HCT116 (cell line): ENCODE measurements at regions not wholly inside any gene's neighbourhood (a gene's known extent, or its start where the extent isn't known, plus 50 kb on each side); places are given as distances from the start of the nearest gene placed in this dataset.

Experiments
- EGR1 ChIP-seq: IDR thresholded peaks from 2 replicates; pipeline ENCODE4 v1.6.1; 2012; ENCODE audit warnings: low read depth
- EZH2 ChIP-seq: fragments of 200-600 bp; sonication (generic); IDR thresholded peaks from 2 replicates; pipeline ENCODE4 v1.6.1; 2017; ENCODE audit warnings: antibody characterized with exemption, mixed run types
- FOSL1 ChIP-seq: IDR thresholded peaks from 2 replicates; pipeline ENCODE4 v1.6.1; 2012; ENCODE audit warnings: low read depth
- POLR2A ChIP-seq: IDR thresholded peaks from 2 replicates; pipeline ENCODE4 v1.7.0; 2011; ENCODE audit warnings: borderline replicate concordance; ENCODE audit not compliant: insufficient read depth, insufficient read length; ENCODE audit errors: extremely low read depth
- RAD21 ChIP-seq: IDR thresholded peaks from 2 replicates; pipeline ENCODE4 v1.6.1; 2012; ENCODE audit warnings: low read depth, mild to moderate bottlenecking
- SIN3A ChIP-seq: IDR thresholded peaks from 2 replicates; pipeline ENCODE4 v1.6.1; 2012; ENCODE audit warnings: low read depth
- SP1 ChIP-seq: IDR thresholded peaks from 2 replicates; pipeline ENCODE4 v1.6.1; 2012; ENCODE audit warnings: low read depth
- YY1 ChIP-seq: IDR thresholded peaks from 2 replicates; pipeline ENCODE4 v1.6.1; 2011; ENCODE audit warnings: low read length, low read depth, moderate library complexity, mild to moderate bottlenecking; ENCODE audit not compliant: insufficient replicate concordance; ENCODE audit errors: extremely low read depth
- ZFX ChIP-seq: fragments of 450-650 bp; IDR thresholded peaks from 2 replicates; pipeline ENCODE4 v1.6.1; 2017
- TF ChIP-seq, protein P1 (sequence below): IDR thresholded peaks from 2 replicates; pipeline ENCODE4 v1.6.1; 2012
- TF ChIP-seq, protein P2 (sequence below), 3 experiments: fragments of 200-600 bp in 1 of 3; sonication (generic) in 1 of 3; IDR thresholded peaks in 2 of 3; conservative IDR thresholded peaks in 1 of 3; 2 replicates each; pipeline ENCODE4 v1.5.1; 2012 to 2017; ENCODE audit warnings: low read depth in 2 of 3, low read length in 2 of 3, antibody characterized with exemption in 1 of 3, borderline replicate concordance in 1 of 3, control low read depth in 1 of 3, mild to moderate bottlenecking in 1 of 3, mixed read lengths in 1 of 3, mixed run types in 1 of 3, moderate library complexity in 1 of 3; ENCODE audit not compliant: insufficient read depth in 1 of 3
- TF ChIP-seq, protein P3 (sequence below): IDR thresholded peaks from 2 replicates; pipeline ENCODE4 v1.6.1; 2012
- TF ChIP-seq, protein P4 (sequence below): IDR thresholded peaks from 2 replicates; pipeline ENCODE4 v1.6.1; 2012; ENCODE audit warnings: low read depth
- TF ChIP-seq, protein P5 (sequence below): IDR thresholded peaks from 2 replicates; pipeline ENCODE4 v1.6.1; 2011; ENCODE audit warnings: mild to moderate bottlenecking, low read length, moderate library complexity; ENCODE audit not compliant: insufficient replicate concordance; ENCODE audit errors: extremely low read depth

DNA sequence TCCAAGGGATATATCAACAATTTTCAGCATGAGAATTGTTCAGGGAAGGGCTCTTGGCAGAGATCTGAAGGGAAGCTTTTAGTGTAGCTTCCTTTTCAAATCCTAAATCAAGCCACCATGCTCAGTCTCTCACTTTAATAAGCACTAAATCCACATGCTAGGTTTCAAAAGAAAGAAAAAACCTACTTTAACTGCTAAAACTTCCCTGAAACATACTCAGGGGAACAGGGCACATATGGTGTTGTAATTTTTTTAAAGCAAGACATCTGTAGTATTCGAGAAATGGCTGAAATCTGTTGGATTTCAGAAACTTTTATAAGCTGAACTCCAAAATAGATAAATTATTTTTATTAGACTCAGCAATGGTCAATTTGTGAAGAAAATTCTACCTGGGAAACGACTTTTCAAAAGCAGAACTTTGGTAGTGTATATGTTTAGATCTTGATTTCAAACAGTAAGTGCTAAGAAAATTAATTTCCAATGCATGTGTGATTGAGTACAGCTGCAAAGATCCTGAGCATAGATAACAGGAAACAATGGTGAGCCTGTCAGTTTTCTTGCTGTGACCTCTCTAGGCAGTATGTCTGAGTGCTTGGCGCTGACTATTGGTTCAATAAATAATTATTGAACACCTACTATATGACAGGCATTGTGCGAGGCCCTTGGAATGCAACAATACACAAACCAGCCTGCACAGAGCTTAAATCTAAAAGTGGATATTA, 804.5 kb upstream of the SOX9 start:
- TF ChIP-seq, protein P1, sequence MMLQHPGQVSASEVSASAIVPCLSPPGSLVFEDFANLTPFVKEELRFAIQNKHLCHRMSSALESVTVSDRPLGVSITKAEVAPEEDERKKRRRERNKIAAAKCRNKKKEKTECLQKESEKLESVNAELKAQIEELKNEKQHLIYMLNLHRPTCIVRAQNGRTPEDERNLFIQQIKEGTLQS = no peak
- TF ChIP-seq RAD21 = no peak
- TF ChIP-seq EZH2 = no peak
- TF ChIP-seq, protein P2, sequence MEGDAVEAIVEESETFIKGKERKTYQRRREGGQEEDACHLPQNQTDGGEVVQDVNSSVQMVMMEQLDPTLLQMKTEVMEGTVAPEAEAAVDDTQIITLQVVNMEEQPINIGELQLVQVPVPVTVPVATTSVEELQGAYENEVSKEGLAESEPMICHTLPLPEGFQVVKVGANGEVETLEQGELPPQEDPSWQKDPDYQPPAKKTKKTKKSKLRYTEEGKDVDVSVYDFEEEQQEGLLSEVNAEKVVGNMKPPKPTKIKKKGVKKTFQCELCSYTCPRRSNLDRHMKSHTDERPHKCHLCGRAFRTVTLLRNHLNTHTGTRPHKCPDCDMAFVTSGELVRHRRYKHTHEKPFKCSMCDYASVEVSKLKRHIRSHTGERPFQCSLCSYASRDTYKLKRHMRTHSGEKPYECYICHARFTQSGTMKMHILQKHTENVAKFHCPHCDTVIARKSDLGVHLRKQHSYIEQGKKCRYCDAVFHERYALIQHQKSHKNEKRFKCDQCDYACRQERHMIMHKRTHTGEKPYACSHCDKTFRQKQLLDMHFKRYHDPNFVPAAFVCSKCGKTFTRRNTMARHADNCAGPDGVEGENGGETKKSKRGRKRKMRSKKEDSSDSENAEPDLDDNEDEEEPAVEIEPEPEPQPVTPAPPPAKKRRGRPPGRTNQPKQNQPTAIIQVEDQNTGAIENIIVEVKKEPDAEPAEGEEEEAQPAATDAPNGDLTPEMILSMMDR (IDR thresholded peaks at IDR 0.05 in 2 of 3, conservative IDR thresholded peaks at IDR 0.05 in 1 of 3; ENCODE audit: borderline replicate concordance in 1 of 3, insufficient read depth in 1 of 3, low read depth in 2 of 3, low read length in 2 of 3) = no peak
- TF ChIP-seq FOSL1 = no peak
- TF ChIP-seq, protein P3, sequence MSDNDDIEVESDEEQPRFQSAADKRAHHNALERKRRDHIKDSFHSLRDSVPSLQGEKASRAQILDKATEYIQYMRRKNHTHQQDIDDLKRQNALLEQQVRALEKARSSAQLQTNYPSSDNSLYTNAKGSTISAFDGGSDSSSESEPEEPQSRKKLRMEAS = no peak
- no peak for TF ChIP-seq ZFX
- TF ChIP-seq, protein P4, sequence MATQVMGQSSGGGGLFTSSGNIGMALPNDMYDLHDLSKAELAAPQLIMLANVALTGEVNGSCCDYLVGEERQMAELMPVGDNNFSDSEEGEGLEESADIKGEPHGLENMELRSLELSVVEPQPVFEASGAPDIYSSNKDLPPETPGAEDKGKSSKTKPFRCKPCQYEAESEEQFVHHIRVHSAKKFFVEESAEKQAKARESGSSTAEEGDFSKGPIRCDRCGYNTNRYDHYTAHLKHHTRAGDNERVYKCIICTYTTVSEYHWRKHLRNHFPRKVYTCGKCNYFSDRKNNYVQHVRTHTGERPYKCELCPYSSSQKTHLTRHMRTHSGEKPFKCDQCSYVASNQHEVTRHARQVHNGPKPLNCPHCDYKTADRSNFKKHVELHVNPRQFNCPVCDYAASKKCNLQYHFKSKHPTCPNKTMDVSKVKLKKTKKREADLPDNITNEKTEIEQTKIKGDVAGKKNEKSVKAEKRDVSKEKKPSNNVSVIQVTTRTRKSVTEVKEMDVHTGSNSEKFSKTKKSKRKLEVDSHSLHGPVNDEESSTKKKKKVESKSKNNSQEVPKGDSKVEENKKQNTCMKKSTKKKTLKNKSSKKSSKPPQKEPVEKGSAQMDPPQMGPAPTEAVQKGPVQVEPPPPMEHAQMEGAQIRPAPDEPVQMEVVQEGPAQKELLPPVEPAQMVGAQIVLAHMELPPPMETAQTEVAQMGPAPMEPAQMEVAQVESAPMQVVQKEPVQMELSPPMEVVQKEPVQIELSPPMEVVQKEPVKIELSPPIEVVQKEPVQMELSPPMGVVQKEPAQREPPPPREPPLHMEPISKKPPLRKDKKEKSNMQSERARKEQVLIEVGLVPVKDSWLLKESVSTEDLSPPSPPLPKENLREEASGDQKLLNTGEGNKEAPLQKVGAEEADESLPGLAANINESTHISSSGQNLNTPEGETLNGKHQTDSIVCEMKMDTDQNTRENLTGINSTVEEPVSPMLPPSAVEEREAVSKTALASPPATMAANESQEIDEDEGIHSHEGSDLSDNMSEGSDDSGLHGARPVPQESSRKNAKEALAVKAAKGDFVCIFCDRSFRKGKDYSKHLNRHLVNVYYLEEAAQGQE = no peak
- no peak for TF ChIP-seq EGR1
- no peak for TF ChIP-seq SP1
- TF ChIP-seq SIN3A = no peak
- no peak for TF ChIP-seq POLR2A
- no peak for TF ChIP-seq YY1
- TF ChIP-seq, protein P5, sequence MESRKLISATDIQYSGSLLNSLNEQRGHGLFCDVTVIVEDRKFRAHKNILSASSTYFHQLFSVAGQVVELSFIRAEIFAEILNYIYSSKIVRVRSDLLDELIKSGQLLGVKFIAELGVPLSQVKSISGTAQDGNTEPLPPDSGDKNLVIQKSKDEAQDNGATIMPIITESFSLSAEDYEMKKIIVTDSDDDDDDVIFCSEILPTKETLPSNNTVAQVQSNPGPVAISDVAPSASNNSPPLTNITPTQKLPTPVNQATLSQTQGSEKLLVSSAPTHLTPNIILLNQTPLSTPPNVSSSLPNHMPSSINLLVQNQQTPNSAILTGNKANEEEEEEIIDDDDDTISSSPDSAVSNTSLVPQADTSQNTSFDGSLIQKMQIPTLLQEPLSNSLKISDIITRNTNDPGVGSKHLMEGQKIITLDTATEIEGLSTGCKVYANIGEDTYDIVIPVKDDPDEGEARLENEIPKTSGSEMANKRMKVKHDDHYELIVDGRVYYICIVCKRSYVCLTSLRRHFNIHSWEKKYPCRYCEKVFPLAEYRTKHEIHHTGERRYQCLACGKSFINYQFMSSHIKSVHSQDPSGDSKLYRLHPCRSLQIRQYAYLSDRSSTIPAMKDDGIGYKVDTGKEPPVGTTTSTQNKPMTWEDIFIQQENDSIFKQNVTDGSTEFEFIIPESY = no peak
